ENCODE measurements at regions not wholly inside any gene's neighbourhood (a gene's known extent, or its start where the extent isn't known, plus 50 kb on each side); places are given as distances from the start of the nearest gene placed in this dataset.

- no peak for FAIRE-seq
- H3K27me3 ChIP-seq (replicated peaks in 1 of 4; ENCODE audit: control insufficient read depth in 3 of 4, extremely low read depth in 1 of 4, insufficient read depth in 3 of 4, low read length in 3 of 4), result peaks cover 0 to 3% (median 0%) of the 10 kb centered on the region in 4 experiments; a peak in 2 of 7 replicates
- WGBS, 2 experiments (ENCODE audit: extremely low coverage in 1 of 2, insufficient coverage in 1 of 2, insufficient read length in 1 of 2, insufficient replicate concordance in 2 of 2, low coverage in 1 of 2, low lambda C conversion rate in 2 of 2, missing lambda C conversion rate in 1 of 2), result 89% methylated on average over 1 of the region's 1 CpG; no CpG with 5 or more reads in 1 of the 2 experiments
Measured at GRCh38 chr12:130027798-130028197, 124.0 kb upstream of the TMEM132D start.

More at GRCh38 chr12:130027798-130028197, 124.0 kb upstream of the TMEM132D start:
- H3K23me2 ChIP-seq (ENCODE audit: low read depth, low read length), result no peaks in the 10 kb centered on the region
- H3K36me3 ChIP-seq (ENCODE audit: control insufficient read depth in 2 of 4, insufficient read depth in 4 of 4, low read length in 3 of 4), result no peaks in the 10 kb centered on the region
- no peaks in the 10 kb centered on the region for H3K9me3 ChIP-seq (ENCODE audit: insufficient read depth in 2 of 2, low read depth in 1 of 2, low read length in 1 of 2)
- no peak overlapping the region for H3K56ac ChIP-seq (replicated peaks; ENCODE audit: insufficient read length, low read depth, low read length)
- no peaks in the 10 kb centered on the region for H4K20me1 ChIP-seq (replicated peaks in 1 of 2; ENCODE audit: control insufficient read depth in 1 of 2, insufficient read depth in 2 of 2, low read length in 2 of 2)
- no peaks in the 10 kb centered on the region for H3K79me2 ChIP-seq (ENCODE audit: control insufficient read depth in 1 of 2, insufficient read depth in 2 of 2, low read length in 2 of 2)
- no peak overlapping the region for H2BK12ac ChIP-seq (ENCODE audit: low read depth, low read length)
- no peak overlapping the region for H3K9ac ChIP-seq (replicated peaks in 1 of 4; ENCODE audit: extremely low read depth in 1 of 4, low read depth in 3 of 4, low read length in 3 of 4)
- H2BK15ac ChIP-seq (ENCODE audit: low read length), result no peak overlapping the region
- no peak overlapping the region for H2AK5ac ChIP-seq (ENCODE audit: low read depth, low read length)
- TF ChIP-seq ZNF274 (IDR thresholded peaks at IDR 0.05; ENCODE audit: borderline replicate concordance, extremely low read depth, low read length), result no peak
- TF ChIP-seq MAFK (IDR thresholded peaks at IDR 0.05; ENCODE audit: low read depth, low read length), result no peak
- H3K4ac ChIP-seq (replicated peaks; ENCODE audit: insufficient read length, low read depth, low read length), result no peak overlapping the region
- H4K8ac ChIP-seq (ENCODE audit: extremely low read depth, insufficient read depth, low read length), result no peak overlapping the region
- no peak overlapping the region for H3K4me3 ChIP-seq (ENCODE audit: extremely low read depth in 1 of 4, insufficient read depth in 2 of 4, low read depth in 3 of 4, low read length in 4 of 4)
- no peaks in the 10 kb centered on the region for H3K79me1 ChIP-seq (ENCODE audit: low read depth, low read length)
- no peak overlapping the region for H2BK20ac ChIP-seq (ENCODE audit: low read length)
- H3K14ac ChIP-seq (ENCODE audit: insufficient read length), result no peak overlapping the region
- H3K4me1 ChIP-seq (replicated peaks in 1 of 4; ENCODE audit: control insufficient read depth in 3 of 4, insufficient read depth in 4 of 4, low read length in 3 of 4), result no peaks in the 10 kb centered on the region
- H3K18ac ChIP-seq (ENCODE audit: extremely low read depth, low read length), result no peak overlapping the region
- no peak overlapping the region for H4K5ac ChIP-seq (ENCODE audit: insufficient read length, low read depth, low read length)
- H3K4me2 ChIP-seq (ENCODE audit: insufficient read depth in 1 of 2, low read depth in 2 of 2, low read length in 2 of 2), result no peak overlapping the region
- no peak overlapping the region for H4K91ac ChIP-seq (replicated peaks; ENCODE audit: insufficient read length, low read length)
- DNase-seq (ENCODE audit: low read depth in 1 of 2, low spot score in 2 of 2), result no peak
- no peak overlapping the region for H3K27ac ChIP-seq (ENCODE audit: low read depth, low read length)
- no peak overlapping the region for H2AFZ ChIP-seq (ENCODE audit: low read length)
- H3K23ac ChIP-seq (ENCODE audit: insufficient read length), result no peak overlapping the region
- CTCF ChIA-PET (ENCODE audit: partially characterized antibody), result interaction anchor here (0.8 to 4.5 kb wide), 16 partner anchors 8 to 1058 kb away, joined by 3 to 66 read pairs (median 5); no protein-coding TSS in a partner anchor
- POLR2A ChIA-PET (ENCODE audit: partially characterized antibody), result no interaction called here
- no peak overlapping the region for H2BK120ac ChIP-seq (replicated peaks; ENCODE audit: low read depth, low read length)
- no peak overlapping the region for H2BK5ac ChIP-seq (ENCODE audit: low read depth, low read length)

Measured in H1 (cell line).